H1 (cell line): ENCODE measurements at regions not wholly inside any gene's neighbourhood (a gene's known extent, or its start where the extent isn't known, plus 50 kb on each side); places are given as distances from the start of the nearest gene placed in this dataset.

Experiments
- CTCF ChIA-PET: fragments of 300-600 bp; sonication (Branson Sonifier 250); formaldehyde crosslinking; loops from one replicate; lab custom pipeline; 2021; ENCODE audit not compliant: partially characterized antibody; lab: Charles Lee
- POLR2A ChIA-PET: fragments of 300-600 bp; sonication (Branson Sonifier 250); formaldehyde crosslinking; loops from one replicate; lab custom pipeline; 2021; ENCODE audit warnings: inconsistent platforms; ENCODE audit not compliant: partially characterized antibody; lab: Charles Lee
- DNase-seq, 2 experiments: peaks; one replicate each; pipeline versions ENCODE4 v3.0.0 to v3.0.0-alpha.2; 2010 to 2022; ENCODE audit warnings: low spot score in 2 of 2, low read depth in 1 of 2, mixed read lengths in 1 of 2
- FAIRE-seq: peaks from 2 replicates; lab custom pipeline; 2011; peaks lifted over from hg19 to GRCh38; lab: Jason Lieb, UNC
- H2AFZ ChIP-seq: 2 replicates; pipeline ENCODE4 v1.8.1; 2012; ENCODE audit warnings: low read length, inconsistent platforms
- H2AK5ac ChIP-seq: 2 replicates; pipeline ENCODE4 v1.6.1; 2013; ENCODE audit warnings: low read depth, low read length
- H2BK120ac ChIP-seq: replicated peaks from 2 replicates; pipeline ENCODE3; 2013; ENCODE audit warnings: low read depth, low read length, inconsistent platforms
- H2BK12ac ChIP-seq: 2 replicates; pipeline ENCODE4 v1.6.1; 2013; ENCODE audit warnings: low read depth, low read length
- H2BK15ac ChIP-seq: 2 replicates; pipeline ENCODE4 v1.6.1; 2013; ENCODE audit warnings: low read length
- H2BK20ac ChIP-seq: 2 replicates; pipeline ENCODE4 v1.6.1; 2013; ENCODE audit warnings: low read length
- H2BK5ac ChIP-seq: 2 replicates; pipeline ENCODE4 v1.6.1; 2013; ENCODE audit warnings: low read depth, low read length
- H3K14ac ChIP-seq: 2 replicates; pipeline ENCODE4 v1.6.1; 2013; ENCODE audit warnings: inconsistent platforms; ENCODE audit not compliant: insufficient read length
- H3K18ac ChIP-seq: 2 replicates; pipeline ENCODE4 v1.6.1; 2013; ENCODE audit warnings: low read length; ENCODE audit errors: extremely low read depth
- H3K23ac ChIP-seq: 2 replicates; pipeline ENCODE4 v1.6.1; 2013; ENCODE audit warnings: inconsistent platforms; ENCODE audit not compliant: insufficient read length
- H3K23me2 ChIP-seq: 2 replicates; pipeline ENCODE4 v1.6.1; 2013; ENCODE audit warnings: low read depth, low read length
- H3K27ac ChIP-seq: 2 replicates; pipeline ENCODE4 v1.6.1; 2011; ENCODE audit warnings: low read depth, low read length, inconsistent platforms
- H3K27me3 ChIP-seq, 4 experiments: replicated peaks in 1 of 4; 1 replicate in 1 of 4; 2 replicates in 3 of 4; pipeline versions ENCODE4 v1.6.1 to v1.8.1; 2011 to 2013; ENCODE audit warnings: low read length in 3 of 4, mild to moderate bottlenecking in 3 of 4, inconsistent platforms in 2 of 4, mixed read lengths in 2 of 4, moderate library complexity in 1 of 4; ENCODE audit not compliant: control insufficient read depth in 3 of 4, insufficient read depth in 3 of 4; ENCODE audit errors: extremely low read depth in 1 of 4
- H3K36me3 ChIP-seq, 4 experiments: 2 replicates each; pipeline versions ENCODE4 v1.6.1 to v1.8.1; 2011 to 2013; ENCODE audit warnings: mild to moderate bottlenecking in 4 of 4, low read length in 3 of 4, moderate library complexity in 2 of 4, control low read depth in 1 of 4, inconsistent platforms in 1 of 4; ENCODE audit not compliant: insufficient read depth in 4 of 4, control insufficient read depth in 2 of 4
- H3K4ac ChIP-seq: replicated peaks from 2 replicates; pipeline ENCODE3; 2013; ENCODE audit warnings: low read length, low read depth, mixed read lengths, inconsistent platforms; ENCODE audit not compliant: insufficient read length
- H3K4me1 ChIP-seq, 4 experiments: replicated peaks in 1 of 4; 1 replicate in 1 of 4; 2 replicates in 3 of 4; pipeline versions ENCODE4 v1.6.1 to v1.8.1; 2011 to 2013; ENCODE audit warnings: low read length in 3 of 4, inconsistent platforms in 2 of 4, mixed read lengths in 1 of 4; ENCODE audit not compliant: insufficient read depth in 4 of 4, control insufficient read depth in 3 of 4
- H3K4me2 ChIP-seq, 2 experiments: 2 replicates each; pipeline versions ENCODE4 v1.6.1 to v1.8.1; 2011 to 2013; ENCODE audit warnings: low read depth in 2 of 2, low read length in 2 of 2, control low read depth in 1 of 2, inconsistent platforms in 1 of 2, mild to moderate bottlenecking in 1 of 2; ENCODE audit not compliant: insufficient read depth in 1 of 2
- H3K4me3 ChIP-seq, 4 experiments: fragments of 200-600, 300-600 bp in 1 of 4; sonication (generic), shearing (Covaris generic), sonication (Bioruptor Twin) in 1 of 4; 2 replicates each; pipeline versions ENCODE4 v1.5.1 to v1.8.1; 2011 to 2016; ENCODE audit warnings: low read length in 4 of 4, low read depth in 3 of 4, control low read depth in 2 of 4, inconsistent platforms in 2 of 4, mild to moderate bottlenecking in 2 of 4, mixed read lengths in 1 of 4, moderate library complexity in 1 of 4; ENCODE audit not compliant: insufficient read depth in 2 of 4; ENCODE audit errors: extremely low read depth in 1 of 4
- H3K56ac ChIP-seq: replicated peaks from 2 replicates; pipeline ENCODE3; 2013; ENCODE audit warnings: low read depth, mild to moderate bottlenecking, mixed read lengths, low read length, inconsistent platforms; ENCODE audit not compliant: insufficient read length
- H3K79me1 ChIP-seq: 2 replicates; pipeline ENCODE4 v1.6.1; 2013; ENCODE audit warnings: low read depth, low read length, control low read depth
- H3K79me2 ChIP-seq, 2 experiments: 2 replicates each; pipeline versions ENCODE4 v1.6.1 to v1.8.1; 2012 to 2013; ENCODE audit warnings: low read length in 2 of 2, mild to moderate bottlenecking in 2 of 2, inconsistent platforms in 1 of 2; ENCODE audit not compliant: insufficient read depth in 2 of 2, control insufficient read depth in 1 of 2
- H3K9ac ChIP-seq, 4 experiments: replicated peaks in 1 of 4; 1 replicate in 1 of 4; 2 replicates in 3 of 4; pipeline versions ENCODE4 v1.6.1 to v1.8.1; 2011 to 2013; ENCODE audit warnings: low read depth in 3 of 4, low read length in 3 of 4, control low read depth in 2 of 4, mild to moderate bottlenecking in 2 of 4, moderate library complexity in 2 of 4, inconsistent platforms in 1 of 4; ENCODE audit errors: extremely low read depth in 1 of 4
- H3K9me3 ChIP-seq, 2 experiments: 2 replicates each; pipeline versions ENCODE4 v1.6.1 to v1.8.1; 2012 to 2013; ENCODE audit warnings: mild to moderate bottlenecking in 2 of 2, moderate library complexity in 2 of 2, control low read depth in 1 of 2, inconsistent platforms in 1 of 2, low read depth in 1 of 2, low read length in 1 of 2, mixed read lengths in 1 of 2; ENCODE audit not compliant: insufficient read depth in 2 of 2
- H4K20me1 ChIP-seq, 2 experiments: replicated peaks in 1 of 2; 2 replicates each; pipeline versions ENCODE3 to v1.8.1; 2011 to 2013; ENCODE audit warnings: inconsistent platforms in 2 of 2, low read length in 2 of 2, mild to moderate bottlenecking in 1 of 2; ENCODE audit not compliant: insufficient read depth in 2 of 2, control insufficient read depth in 1 of 2
- H4K5ac ChIP-seq: 2 replicates; pipeline ENCODE4 v1.6.1; 2013; ENCODE audit warnings: low read length, low read depth, mixed read lengths, inconsistent platforms; ENCODE audit not compliant: insufficient read length
- H4K8ac ChIP-seq: 2 replicates; pipeline ENCODE4 v1.8.0; 2013; ENCODE audit warnings: mild to moderate bottlenecking, moderate library complexity, low read length, inconsistent platforms; ENCODE audit not compliant: insufficient read depth; ENCODE audit errors: extremely low read depth
- H4K91ac ChIP-seq: replicated peaks from 2 replicates; pipeline ENCODE3; 2013; ENCODE audit warnings: low read length, mixed read lengths, inconsistent platforms; ENCODE audit not compliant: insufficient read length
- BACH1 ChIP-seq: IDR thresholded peaks from 2 replicates; pipeline ENCODE4 v1.6.1; 2012; ENCODE audit warnings: low read length, improper control_type of control experiment
- BCL11A ChIP-seq, 2 experiments: IDR thresholded peaks; one replicate each; pipeline ENCODE4 v1.6.1; 2011; ENCODE audit warnings: low read depth in 2 of 2, low read length in 2 of 2, mild to moderate bottlenecking in 2 of 2
- FOSL1 ChIP-seq: IDR thresholded peaks from 2 replicates; pipeline ENCODE4 v1.6.1; 2011; ENCODE audit warnings: mild to moderate bottlenecking, low read depth, low read length, moderate library complexity; ENCODE audit not compliant: insufficient read depth
- KDM1A ChIP-seq: fragments of 200-600, 300-600 bp; sonication (generic); IDR thresholded peaks from 2 replicates; pipeline ENCODE4 v1.7.1; 2016; ENCODE audit warnings: mild to moderate bottlenecking, low read length, borderline replicate concordance
- KDM4A ChIP-seq: IDR thresholded peaks from one replicate; pipeline ENCODE4 v1.7.1; 2012; ENCODE audit warnings: low read depth, mild to moderate bottlenecking, moderate library complexity, low read length, inconsistent platforms; ENCODE audit not compliant: severe bottlenecking
- KDM5A ChIP-seq: fragments of 200-600 bp; IDR thresholded peaks from 2 replicates; pipeline ENCODE4 v1.7.1; 2012; ENCODE audit warnings: mild to moderate bottlenecking, low read length, inconsistent platforms, mixed read lengths
- NRF1 ChIP-seq: IDR thresholded peaks from 2 replicates; pipeline ENCODE4 v1.6.1; 2011; ENCODE audit warnings: mild to moderate bottlenecking, low read depth, low read length, improper control_type of control experiment
- POLR2AphosphoS5 ChIP-seq: IDR thresholded peaks from 2 replicates; pipeline ENCODE4 v1.6.1; 2011; ENCODE audit warnings: low read depth, low read length
- POU5F1 ChIP-seq: IDR thresholded peaks from 2 replicates; pipeline ENCODE4 v1.6.1; 2011; ENCODE audit warnings: low read depth, mild to moderate bottlenecking, low read length, moderate library complexity
- RNF2 ChIP-seq: fragments of 200-900, 300-1000 bp; sonication (generic); IDR thresholded peaks from 2 replicates; pipeline ENCODE4 v1.7.1; 2016; ENCODE audit warnings: borderline replicate concordance, low read depth, mild to moderate bottlenecking, antibody characterized with exemption, low read length; ENCODE audit not compliant: poor library complexity, severe bottlenecking; ENCODE audit errors: missing control alignments
- SIRT6 ChIP-seq: IDR thresholded peaks from one replicate; pipeline ENCODE4 v1.7.1; 2012; ENCODE audit warnings: low read length, inconsistent platforms
- TCF12 ChIP-seq: IDR thresholded peaks from 2 replicates; pipeline ENCODE4 v1.6.1; 2011; ENCODE audit warnings: low read depth, mild to moderate bottlenecking, low read length
- YY1 ChIP-seq: IDR thresholded peaks from 2 replicates; pipeline ENCODE4 v1.6.1; 2011; ENCODE audit warnings: low read depth, mild to moderate bottlenecking, low read length
- WGBS, 2 experiments: shearing (Covaris generic) in 1 of 2; methylation state at CpG; one replicate each; pipeline versions ENCODE4 v1.1.6 to v1.1.7; 2013 to 2015; ENCODE audit warnings: low lambda C conversion rate in 2 of 2, mixed read lengths in 2 of 2, inconsistent platforms in 1 of 2, low coverage in 1 of 2, missing lambda C conversion rate in 1 of 2; ENCODE audit not compliant: insufficient replicate concordance in 2 of 2, insufficient coverage in 1 of 2, insufficient read length in 1 of 2; ENCODE audit errors: extremely low coverage in 1 of 2, missing lambda C conversion rate in 1 of 2; 5-methylcytosine and 5-hydroxymethylcytosine counted together
- TF ChIP-seq, protein P1 (sequence below): IDR thresholded peaks from 2 replicates; pipeline ENCODE4 v1.6.1; 2011; ENCODE audit warnings: low read length, improper control_type of control experiment

DNA sequence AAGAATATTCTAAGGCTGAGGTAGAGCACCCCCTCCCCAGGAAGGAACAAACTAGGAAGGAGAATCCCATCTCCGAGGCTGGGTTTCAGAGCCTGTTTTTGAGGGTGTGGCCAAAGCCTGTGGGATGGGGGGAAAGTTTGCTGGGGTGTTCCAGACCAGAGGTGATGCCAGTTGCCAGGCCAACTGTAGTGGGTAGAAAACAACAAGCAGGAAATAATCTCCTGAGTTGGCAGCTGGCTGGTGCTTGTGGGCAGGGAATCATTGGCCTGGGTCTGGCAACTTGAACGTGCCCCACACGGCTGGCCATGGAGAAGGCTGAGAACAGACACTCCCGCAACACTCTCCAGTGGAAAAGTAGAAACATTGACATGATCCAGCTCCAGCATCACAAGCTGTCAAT lies 385.6 kb downstream of the ETS1 start:
- no peak overlapping the region for H3K27ac ChIP-seq
- no peak overlapping the region for H3K4me2 ChIP-seq
- no peak overlapping the region for H2BK15ac ChIP-seq
- no peak overlapping the region for H4K5ac ChIP-seq
- H2BK5ac ChIP-seq = no peak overlapping the region
- H4K91ac ChIP-seq = no peak overlapping the region
- H4K8ac ChIP-seq = no peak overlapping the region
- H3K4ac ChIP-seq = no peak overlapping the region
- H3K4me1 ChIP-seq = no peaks in the 10 kb centered on the region
- WGBS, 2 experiments = 93% methylated on average over 4 of the region's 4 CpGs; no CpG with 5 or more reads in 1 of the 2 experiments
- no peaks in the 10 kb centered on the region for H3K9me3 ChIP-seq
- DNase-seq = no peak
- CTCF ChIA-PET = interaction anchor here (1.0 kb wide), 1 partner anchor 9 kb away, joined by 3 read pairs; no protein-coding TSS in a partner anchor
- H4K20me1 ChIP-seq = no peaks in the 10 kb centered on the region
- no peak overlapping the region for H3K23ac ChIP-seq
- no peak overlapping the region for H3K4me3 ChIP-seq
- H3K14ac ChIP-seq = no peak overlapping the region
- no peak for FAIRE-seq
- no peak overlapping the region for H3K18ac ChIP-seq
- H3K9ac ChIP-seq = no peak overlapping the region
- H2BK20ac ChIP-seq = no peak overlapping the region
- no peaks in the 10 kb centered on the region for H3K79me1 ChIP-seq
- H3K79me2 ChIP-seq = no peaks in the 10 kb centered on the region
- no peak overlapping the region for H2BK120ac ChIP-seq
- H3K23me2 ChIP-seq = no peaks in the 10 kb centered on the region
- no peaks in the 10 kb centered on the region for H3K36me3 ChIP-seq
- H2AFZ ChIP-seq = no peak overlapping the region
- no peaks in the 10 kb centered on the region for H3K27me3 ChIP-seq
- no peak overlapping the region for H2AK5ac ChIP-seq
- H2BK12ac ChIP-seq = no peak overlapping the region
- POLR2A ChIA-PET = no interaction called here
- H3K56ac ChIP-seq = no peak overlapping the region
- TF ChIP-seq YY1 (no peak), SIRT6 (no peak), KDM4A (no peak), POLR2AphosphoS5 (no peak), FOSL1 (no peak), KDM1A (no peak), NRF1 (no peak), TCF12 (no peak), BACH1 (no peak), RNF2 (no peak), KDM5A (no peak), POU5F1 (no peak), BCL11A (IDR thresholded peaks at IDR 0.05; ENCODE audit: low read depth in 2 of 2, low read length in 2 of 2) (no peak)
- TF ChIP-seq, protein P1, sequence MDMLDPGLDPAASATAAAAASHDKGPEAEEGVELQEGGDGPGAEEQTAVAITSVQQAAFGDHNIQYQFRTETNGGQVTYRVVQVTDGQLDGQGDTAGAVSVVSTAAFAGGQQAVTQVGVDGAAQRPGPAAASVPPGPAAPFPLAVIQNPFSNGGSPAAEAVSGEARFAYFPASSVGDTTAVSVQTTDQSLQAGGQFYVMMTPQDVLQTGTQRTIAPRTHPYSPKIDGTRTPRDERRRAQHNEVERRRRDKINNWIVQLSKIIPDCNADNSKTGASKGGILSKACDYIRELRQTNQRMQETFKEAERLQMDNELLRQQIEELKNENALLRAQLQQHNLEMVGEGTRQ = no peak
